ENCODE measurements at regions not wholly inside any gene's neighbourhood (a gene's known extent, or its start where the extent isn't known, plus 50 kb on each side); places are given as distances from the start of the nearest gene placed in this dataset.
"Not testable (repeated sequence)": the region's sequence is repeated elsewhere in the genome, so short reads cannot be mapped to it uniquely, and the experiment has no call there.

- DNase-seq = peak in 1 of 2 experiments; percentile 5
These were observed 139.1 kb upstream of the FMN2 start for GRCh38 chr1:239952348-239953308.

- peak in 1 of 2 experiments; percentile 1 for DNase-seq
These were observed 136.8 kb upstream of the FMN2 start for GRCh38 chr1:239954836-239955235.

- no peak for DNase-seq
These were observed 136.3 kb upstream of the FMN2 start for GRCh38 chr1:239955431-239955830.

GRCh38 chr1:239956263-239956662 is 135.4 kb upstream of the FMN2 start:
- no peak for DNase-seq

GRCh38 chr1:239958063-239958462 is 133.6 kb upstream of the FMN2 start:
- no peak for DNase-seq

GRCh38 chr1:239960366-239960765 is 131.3 kb upstream of the FMN2 start:
- no peak for DNase-seq

- no peak for DNase-seq
These were observed 127.8 kb upstream of the FMN2 start for GRCh38 chr1:239963856-239964255.

- DNase-seq = peak in 1 of 2 experiments; percentile 27
These were observed 115.3 kb upstream of the FMN2 start for GRCh38 chr1:239976130-239976968.

- DNase-seq = no peak
These were observed 114.3 kb upstream of the FMN2 start for GRCh38 chr1:239977416-239977815.

- DNase-seq = no peak
These were observed 112.2 kb upstream of the FMN2 start for GRCh38 chr1:239979456-239979855.

- DNase-seq = no peak
These were observed 108.9 kb upstream of the FMN2 start for GRCh38 chr1:239982762-239983161.

- DNase-seq = no peak
These were observed 106.6 kb upstream of the FMN2 start for GRCh38 chr1:239985044-239985443.

- peak in 1 of 2 experiments; percentile 28 for DNase-seq
These were observed 104.5 kb upstream of the FMN2 start for GRCh38 chr1:239987103-239987745.

GRCh38 chr1:239989990-239990389 is 101.7 kb upstream of the FMN2 start:
- no peak for DNase-seq

- not testable (repeated sequence) for DNase-seq
These were observed 99.1 kb upstream of the FMN2 start for GRCh38 chr1:239992566-239992965.

GRCh38 chr1:239993366-239993765 is 98.3 kb upstream of the FMN2 start:
- no peak for DNase-seq

- DNase-seq = no peak
These were observed 96.4 kb upstream of the FMN2 start for GRCh38 chr1:239995281-239995680.

- no peak for DNase-seq
These were observed 94.5 kb upstream of the FMN2 start for GRCh38 chr1:239997160-239997514.

- DNase-seq = no peak
These were observed 94.0 kb upstream of the FMN2 start for GRCh38 chr1:239997515-239998311.

- no peak for DNase-seq
These were observed 93.4 kb upstream of the FMN2 start for GRCh38 chr1:239998312-239998649.

GRCh38 chr1:239999170-239999569 is 92.5 kb upstream of the FMN2 start:
- DNase-seq = no peak

- DNase-seq = no peak
These were observed 91.0 kb upstream of the FMN2 start for GRCh38 chr1:240000634-240001033.
